ENCODE measurements at regions not wholly inside any gene's neighbourhood (a gene's known extent, or its start where the extent isn't known, plus 50 kb on each side); places are given as distances from the start of the nearest gene placed in this dataset.

DNA sequence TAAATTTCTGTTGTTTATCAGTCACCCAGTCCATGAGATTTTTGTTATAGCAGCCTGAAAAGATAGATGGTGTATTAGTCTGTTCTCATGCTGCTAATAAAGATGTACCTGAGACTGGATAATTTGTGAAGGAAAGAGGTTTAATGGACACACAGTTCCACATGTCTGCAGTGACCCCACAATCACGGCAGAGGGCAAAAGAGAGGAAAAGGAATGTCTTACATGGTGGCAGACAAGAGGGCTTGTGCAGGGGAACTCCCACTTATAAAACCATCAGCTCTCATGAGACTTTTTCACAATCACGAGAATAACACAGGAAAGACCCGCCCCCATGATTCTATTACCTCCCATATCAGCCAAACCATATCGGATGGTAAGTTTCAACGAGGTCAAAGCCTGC, 309.2 kb downstream of the LIG4 start:
- no peak for DNase-seq
- Histone ChIP-seq H3K4me3 (no peak overlapping the region), H3K9me3 (no peaks in the 10 kb centered on the region), H3K36me3 (no peaks in the 10 kb centered on the region), H3K4me1 (no peaks in the 10 kb centered on the region), H3K27ac (no peak overlapping the region), H3K27me3 (no peaks in the 10 kb centered on the region)
- no peak for TF ChIP-seq EP300 (IDR thresholded peaks at IDR 0.05)
- TF ChIP-seq POLR2A (IDR thresholded peaks at IDR 0.05) = no peak
- no peak for TF ChIP-seq POLR2AphosphoS5 (IDR thresholded peaks at IDR 0.05)
- TF ChIP-seq, protein P1, sequence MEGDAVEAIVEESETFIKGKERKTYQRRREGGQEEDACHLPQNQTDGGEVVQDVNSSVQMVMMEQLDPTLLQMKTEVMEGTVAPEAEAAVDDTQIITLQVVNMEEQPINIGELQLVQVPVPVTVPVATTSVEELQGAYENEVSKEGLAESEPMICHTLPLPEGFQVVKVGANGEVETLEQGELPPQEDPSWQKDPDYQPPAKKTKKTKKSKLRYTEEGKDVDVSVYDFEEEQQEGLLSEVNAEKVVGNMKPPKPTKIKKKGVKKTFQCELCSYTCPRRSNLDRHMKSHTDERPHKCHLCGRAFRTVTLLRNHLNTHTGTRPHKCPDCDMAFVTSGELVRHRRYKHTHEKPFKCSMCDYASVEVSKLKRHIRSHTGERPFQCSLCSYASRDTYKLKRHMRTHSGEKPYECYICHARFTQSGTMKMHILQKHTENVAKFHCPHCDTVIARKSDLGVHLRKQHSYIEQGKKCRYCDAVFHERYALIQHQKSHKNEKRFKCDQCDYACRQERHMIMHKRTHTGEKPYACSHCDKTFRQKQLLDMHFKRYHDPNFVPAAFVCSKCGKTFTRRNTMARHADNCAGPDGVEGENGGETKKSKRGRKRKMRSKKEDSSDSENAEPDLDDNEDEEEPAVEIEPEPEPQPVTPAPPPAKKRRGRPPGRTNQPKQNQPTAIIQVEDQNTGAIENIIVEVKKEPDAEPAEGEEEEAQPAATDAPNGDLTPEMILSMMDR (IDR thresholded peaks at IDR 0.05) = no peak
- WGBS, 5 donors = 81 to 91% (median 86%) methylated on average over 5 of the region's 5 CpGs
- intact Hi-C loops (cut with DNase I; ENCODE audit: low total_unique reads) = no loop called here

DNA sequence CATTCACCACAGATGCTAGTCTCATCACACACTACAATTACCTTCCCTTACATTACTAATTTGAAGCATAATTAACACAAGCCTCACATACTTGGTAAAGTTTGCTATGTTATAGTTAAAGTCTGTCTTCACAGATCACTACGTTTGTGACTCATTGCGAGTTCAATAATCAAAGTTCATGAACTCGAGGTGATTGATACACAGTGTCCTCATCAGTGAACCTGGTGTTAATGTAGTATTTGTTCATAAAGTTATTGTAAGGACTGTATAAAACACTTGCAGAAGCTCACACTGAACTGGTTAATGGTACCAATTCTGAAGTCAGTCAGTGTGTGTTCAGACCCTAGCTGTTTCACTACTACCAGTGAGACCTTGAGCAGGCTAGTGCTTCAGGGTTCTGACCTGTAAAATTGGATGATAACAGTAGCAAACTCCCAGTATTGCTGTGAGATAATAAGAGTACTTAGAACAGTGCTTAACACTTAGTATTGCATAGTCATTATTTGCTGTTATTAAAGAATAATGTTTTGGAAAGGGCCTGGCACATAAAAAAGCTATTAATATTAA, 313.3 kb downstream of the LIG4 start:
- TF ChIP-seq POLR2A (IDR thresholded peaks at IDR 0.05) (no peak), POLR2AphosphoS5 (IDR thresholded peaks at IDR 0.05) (no peak), EP300 (IDR thresholded peaks at IDR 0.05) (no peak)
- TF ChIP-seq, protein P1 (IDR thresholded peaks at IDR 0.05) = no peak
- H3K9me3 ChIP-seq = no peaks in the 10 kb centered on the region
- intact Hi-C loops (cut with DNase I; ENCODE audit: low total_unique reads) = no loop called here
- 64 to 77% (median 72%) methylated on average over 3 of the region's 3 CpGs for WGBS, 5 donors
- H3K27ac ChIP-seq = no peak overlapping the region
- H3K36me3 ChIP-seq = no peaks in the 10 kb centered on the region
- H3K4me3 ChIP-seq = no peak overlapping the region
- no peak for DNase-seq
- no peaks in the 10 kb centered on the region for H3K4me1 ChIP-seq
- H3K27me3 ChIP-seq = no peaks in the 10 kb centered on the region

DNA sequence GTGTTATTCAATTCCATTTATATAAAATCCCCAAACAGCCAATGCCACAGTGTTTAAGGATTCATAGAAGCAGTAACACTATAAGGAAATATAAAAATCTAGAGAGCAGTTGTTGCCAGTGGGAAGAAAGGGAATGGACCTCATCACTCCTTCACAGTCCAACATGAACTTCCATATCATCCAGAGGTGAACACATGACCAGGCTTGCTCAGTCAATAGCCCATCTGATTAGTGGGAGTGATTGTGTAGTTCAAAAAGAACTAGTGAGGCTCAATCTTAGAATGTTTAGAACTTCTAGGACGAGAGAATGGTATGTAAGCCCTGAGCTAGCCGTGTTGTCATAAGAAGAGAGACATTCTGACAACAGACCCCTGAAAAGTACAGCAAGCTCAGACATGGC, 314.1 kb downstream of the LIG4 start:
- H3K27ac ChIP-seq = no peak overlapping the region
- no peaks in the 10 kb centered on the region for H3K4me1 ChIP-seq
- WGBS, 5 donors = 57 to 84% (median 74%) methylated on average over 2 of the region's 2 CpGs
- no peaks in the 10 kb centered on the region for H3K27me3 ChIP-seq
- TF ChIP-seq EP300 (IDR thresholded peaks at IDR 0.05) (no peak), POLR2AphosphoS5 (IDR thresholded peaks at IDR 0.05) (no peak)
- H3K4me3 ChIP-seq = no peak overlapping the region
- intact Hi-C loops (cut with DNase I; ENCODE audit: low total_unique reads) = no loop called here
- no peaks in the 10 kb centered on the region for H3K9me3 ChIP-seq
- no peaks in the 10 kb centered on the region for H3K36me3 ChIP-seq
- DNase-seq = no peak

DNA sequence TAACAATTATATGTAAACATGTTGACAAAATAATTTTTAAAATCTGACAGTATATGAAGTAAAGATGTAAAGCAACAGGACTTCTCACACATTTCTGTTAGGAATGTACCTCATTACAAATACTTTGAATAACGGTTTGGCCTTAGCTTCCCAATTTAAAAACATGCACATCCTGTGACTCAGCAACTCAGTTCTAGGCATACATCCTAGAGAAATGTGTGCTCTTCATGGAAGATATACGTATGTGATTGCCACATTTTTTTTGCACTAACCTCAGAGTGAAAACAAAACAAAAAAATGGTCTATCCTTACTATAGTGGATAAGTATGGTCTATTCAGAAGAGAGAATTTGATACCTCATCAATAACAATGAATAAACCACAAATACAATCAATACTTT, 314.6 kb downstream of the LIG4 start:
- intact Hi-C loops (cut with DNase I; ENCODE audit: low total_unique reads) = no loop called here
- Histone ChIP-seq H3K9me3 (no peaks in the 10 kb centered on the region), H3K27me3 (no peaks in the 10 kb centered on the region), H3K4me3 (no peak overlapping the region), H3K27ac (no peak overlapping the region), H3K36me3 (no peaks in the 10 kb centered on the region), H3K4me1 (no peaks in the 10 kb centered on the region)
- no peak for DNase-seq
- WGBS, 5 donors = 67 to 73% (median 73%) methylated on average over 2 of the region's 2 CpGs
- TF ChIP-seq EP300 (IDR thresholded peaks at IDR 0.05) (no peak), POLR2AphosphoS5 (IDR thresholded peaks at IDR 0.05) (no peak), POLR2A (IDR thresholded peaks at IDR 0.05) (no peak)
- TF ChIP-seq, protein P1 (IDR thresholded peaks at IDR 0.05) = no peak

DNA sequence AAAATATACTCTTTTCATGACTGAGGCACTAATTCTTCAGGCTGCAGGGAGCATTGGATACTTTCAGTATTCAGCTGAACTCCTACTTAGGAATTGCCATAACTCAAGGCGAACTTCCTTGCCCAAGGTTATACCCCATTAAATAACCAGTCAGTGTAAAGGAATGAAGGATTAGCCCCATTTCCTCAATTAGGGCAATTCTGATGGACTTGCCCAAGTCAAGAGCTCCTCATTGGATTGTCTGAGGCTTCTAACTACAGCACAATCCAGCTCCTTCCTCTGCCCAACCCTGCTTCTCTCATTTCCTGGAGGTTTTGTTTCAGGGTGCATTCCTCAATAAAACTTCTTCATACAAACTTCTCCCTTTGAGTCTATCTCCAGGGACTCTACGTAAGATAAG, 329.2 kb downstream of the LIG4 start:
- no peak overlapping the region for H3K4me3 ChIP-seq

More for the DNA sequence above, 329.2 kb downstream of the LIG4 start:
- Histone ChIP-seq H3K27ac (no peak overlapping the region), H3K27me3 (no peaks in the 10 kb centered on the region), H3K36me3 (no peaks in the 10 kb centered on the region), H3K4me1 (no peaks in the 10 kb centered on the region), H3K9me3 (peaks cover 0 to 12% (median 5%) of the 10 kb centered on the region in 4 donors)
- DNase-seq = no peak
- intact Hi-C loops (cut with DNase I; ENCODE audit: low total_unique reads) = no loop called here
- 55 to 92% (median 85%) methylated on average over 2 of the region's 2 CpGs for WGBS, 5 donors
- TF ChIP-seq EP300 (IDR thresholded peaks at IDR 0.05) (no peak), POLR2AphosphoS5 (IDR thresholded peaks at IDR 0.05) (no peak), POLR2A (IDR thresholded peaks at IDR 0.05) (no peak)
- TF ChIP-seq, protein P1 (IDR thresholded peaks at IDR 0.05) = no peak
